ENCODE measurements at regions not wholly inside any gene's neighbourhood (a gene's known extent, or its start where the extent isn't known, plus 50 kb on each side); places are given as distances from the start of the nearest gene placed in this dataset.

- Histone ChIP-seq H3K36me3 (ENCODE audit: insufficient read depth, low read length) (no peaks in the 10 kb centered on the region), H3K9me3 (ENCODE audit: low read length) (no peaks in the 10 kb centered on the region), H3K27ac (ENCODE audit: low read length) (no peak overlapping the region), H4K20me1 (ENCODE audit: insufficient read depth) (no peaks in the 10 kb centered on the region), H3K4me2 (ENCODE audit: low read length) (no peak overlapping the region), H3K9ac (ENCODE audit: low read length) (no peak overlapping the region), H2AFZ (ENCODE audit: low read depth, low read length) (no peak overlapping the region), H3K9me2 (ENCODE audit: insufficient read depth, low read length) (no peaks in the 10 kb centered on the region), H3K27me3 (ENCODE audit: insufficient read depth, low read depth, low read length) (no peaks in the 10 kb centered on the region), H3F3A (ENCODE audit: insufficient read depth, low read length, poor library complexity, severe bottlenecking) (peaks cover 20% of the 10 kb centered on the region), H3K79me2 (replicated peaks; ENCODE audit: insufficient read depth, low read length) (no peaks in the 10 kb centered on the region), H3K4me3 (ENCODE audit: low read length) (no peak overlapping the region)
- TF ChIP-seq EP300 (conservative IDR thresholded peaks at IDR 0.05; ENCODE audit: poor library complexity, severe bottlenecking) (no peak), EZH2 (IDR thresholded peaks at IDR 0.05; ENCODE audit: borderline replicate concordance, insufficient read depth, low read length, poor library complexity, severe bottlenecking) (no peak), SMC3 (conservative IDR thresholded peaks at IDR 0.05; ENCODE audit: poor library complexity) (no peak), TAF1 (IDR thresholded peaks at IDR 0.05; ENCODE audit: low read depth) (no peak), RAD21 (conservative IDR thresholded peaks at IDR 0.05) (no peak), REST (IDR thresholded peaks at IDR 0.05; ENCODE audit: borderline replicate concordance) (no peak), MXI1 (conservative IDR thresholded peaks at IDR 0.05; ENCODE audit: poor library complexity, severe bottlenecking) (no peak), POLR2AphosphoS5 (IDR thresholded peaks at IDR 0.05) (no peak), CTCF (IDR thresholded peaks at IDR 0.05; ENCODE audit: poor library complexity, severe bottlenecking) (no peak)
Measured at GRCh38 chr14:89495718-89496117, 78.7 kb upstream of the FOXN3 start.

- H3K9ac ChIP-seq (ENCODE audit: low read length) = peak overlapping the region; percentile 58
- no peaks in the 10 kb centered on the region for H3K27me3 ChIP-seq (ENCODE audit: insufficient read depth, low read depth, low read length)
- no peaks in the 10 kb centered on the region for H3K79me2 ChIP-seq (replicated peaks; ENCODE audit: insufficient read depth, low read length)
- peak overlapping the region; percentile 28 for H2AFZ ChIP-seq (ENCODE audit: low read depth, low read length)
- H3K27ac ChIP-seq (ENCODE audit: low read length) = peak overlapping the region; percentile 87
- H3K9me2 ChIP-seq (ENCODE audit: insufficient read depth, low read length) = no peaks in the 10 kb centered on the region
- no peaks in the 10 kb centered on the region for H3K36me3 ChIP-seq (ENCODE audit: insufficient read depth, low read length)
- no peaks in the 10 kb centered on the region for H3K9me3 ChIP-seq (ENCODE audit: low read length)
- peak overlapping the region; percentile 63 for H3K4me3 ChIP-seq (ENCODE audit: low read length)
- TF ChIP-seq SMC3 (conservative IDR thresholded peaks at IDR 0.05; ENCODE audit: poor library complexity) = peak; percentile 48
- TF ChIP-seq MXI1 (conservative IDR thresholded peaks at IDR 0.05; ENCODE audit: poor library complexity, severe bottlenecking) = peak; percentile 68
- peak; percentile 8 for TF ChIP-seq CTCF (IDR thresholded peaks at IDR 0.05; ENCODE audit: poor library complexity, severe bottlenecking)
- peak; percentile 49 for TF ChIP-seq RAD21 (conservative IDR thresholded peaks at IDR 0.05)
- no peak for TF ChIP-seq TAF1 (IDR thresholded peaks at IDR 0.05; ENCODE audit: low read depth)
- no peak for TF ChIP-seq EZH2 (IDR thresholded peaks at IDR 0.05; ENCODE audit: borderline replicate concordance, insufficient read depth, low read length, poor library complexity, severe bottlenecking)
- peak; percentile 49 for TF ChIP-seq REST (IDR thresholded peaks at IDR 0.05; ENCODE audit: borderline replicate concordance)
- TF ChIP-seq POLR2AphosphoS5 (IDR thresholded peaks at IDR 0.05) = peak; percentile 68
- TF ChIP-seq EP300 (conservative IDR thresholded peaks at IDR 0.05; ENCODE audit: poor library complexity, severe bottlenecking) = peak; percentile 87
- H3K4me2 ChIP-seq (ENCODE audit: low read length) = peak overlapping the region; percentile 74
- peaks cover 20% of the 10 kb centered on the region for H3F3A ChIP-seq (ENCODE audit: insufficient read depth, low read length, poor library complexity, severe bottlenecking)
- H4K20me1 ChIP-seq (ENCODE audit: insufficient read depth) = no peaks in the 10 kb centered on the region
Measured at GRCh38 chr14:89493877-89494634, 77.0 kb upstream of the FOXN3 start.

Measured in neural cell (in vitro differentiated cells).